ENCODE measurements at regions not wholly inside any gene's neighbourhood (a gene's known extent, or its start where the extent isn't known, plus 50 kb on each side); places are given as distances from the start of the nearest gene placed in this dataset.
"Not testable (repeated sequence)": the region's sequence is repeated elsewhere in the genome, so short reads cannot be mapped to it uniquely, and the experiment has no call there.

- H4K91ac ChIP-seq (ENCODE audit: insufficient read depth, low read depth, low read length); ATAC-seq (ENCODE audit: low read depth); H2AK9ac ChIP-seq (replicated peaks; ENCODE audit: low read depth, low read length, poor library complexity); dilution Hi-C loops (cut with HindIII; ENCODE audit: low sequenced_read_pairs, unreplicated experiment); H3K27ac ChIP-seq (ENCODE audit: insufficient read depth, low read length); H2BK20ac ChIP-seq (ENCODE audit: low read depth, low read length); POLR2A ChIA-PET (ENCODE audit: unreplicated experiment); H3K23ac ChIP-seq (ENCODE audit: low read depth, low read length); H3K14ac ChIP-seq (replicated peaks; ENCODE audit: low read depth, low read length); H3K56ac ChIP-seq (ENCODE audit: extremely low read depth, insufficient read depth, low read length); in situ Hi-C loops (cut with MboI; ENCODE audit: low sequenced_read_pairs); H3K4me3 ChIP-seq (ENCODE audit: insufficient read depth, low read depth, low read length); CTCF ChIA-PET; DNase-seq; BruUV-seq (replicated peaks); H2AFZ ChIP-seq (replicated peaks; ENCODE audit: low read length, poor library complexity); H3K9me1 ChIP-seq (ENCODE audit: insufficient read depth, low read length); intact Hi-C loops (cut with micrococcal nuclease); H3K79me1 ChIP-seq (ENCODE audit: low read depth in 1 of 2, low read length in 2 of 2); H2AK5ac ChIP-seq (ENCODE audit: low read depth, low read length); H4K20me1 ChIP-seq (ENCODE audit: insufficient read depth, low read length); H4K8ac ChIP-seq (ENCODE audit: low read depth in 2 of 2, low read length in 2 of 2); H2BK120ac ChIP-seq (ENCODE audit: low read depth, low read length); H3K4me1 ChIP-seq (ENCODE audit: control insufficient read depth, insufficient read depth, low read length); H3K4ac ChIP-seq (ENCODE audit: low read depth, low read length); H2BK15ac ChIP-seq (ENCODE audit: low read depth, low read length); H3K4me2 ChIP-seq (ENCODE audit: low read depth, low read length); H3K27me3 ChIP-seq (ENCODE audit: control insufficient read depth, insufficient read depth, low read length); H3K9ac ChIP-seq (ENCODE audit: low read depth, low read length); H2BK5ac ChIP-seq (ENCODE audit: low read depth, low read length, poor library complexity, severe bottlenecking); H3K18ac ChIP-seq (ENCODE audit: low read depth, low read length); H3K36me3 ChIP-seq (ENCODE audit: control insufficient read depth, insufficient read depth, low read length); H4K5ac ChIP-seq (ENCODE audit: low read depth, low read length): not testable (repeated sequence)
- H3K9me3 ChIP-seq (ENCODE audit: control insufficient read depth, insufficient read depth, low read length): peaks cover 27% of the 10 kb centered on the region; the same call in 1 of the 2 replicates
- 59% methylated on average over 15 of the region's 15 CpGs; no CpG with 5 or more reads in 1 of the 2 experiments for WGBS, 2 experiments (ENCODE audit: extremely low coverage in 2 of 2, insufficient read length in 1 of 2)
Measured at GRCh38 chr2:89785528-89785927, 1094.1 kb downstream of the RPIA start.

- H3K4me2 ChIP-seq (ENCODE audit: low read depth, low read length); H4K8ac ChIP-seq (ENCODE audit: low read depth in 2 of 2, low read length in 2 of 2); POLR2A ChIA-PET (ENCODE audit: unreplicated experiment); BruUV-seq (replicated peaks); H3K23ac ChIP-seq (ENCODE audit: low read depth, low read length); H2AK9ac ChIP-seq (replicated peaks; ENCODE audit: low read depth, low read length, poor library complexity); DNase-seq; H3K56ac ChIP-seq (ENCODE audit: extremely low read depth, insufficient read depth, low read length); H3K9me1 ChIP-seq (ENCODE audit: insufficient read depth, low read length); H3K36me3 ChIP-seq (ENCODE audit: control insufficient read depth, insufficient read depth, low read length); intact Hi-C loops (cut with micrococcal nuclease); dilution Hi-C loops (cut with HindIII; ENCODE audit: low sequenced_read_pairs, unreplicated experiment); H4K91ac ChIP-seq (ENCODE audit: insufficient read depth, low read depth, low read length); H2BK20ac ChIP-seq (ENCODE audit: low read depth, low read length); H2BK5ac ChIP-seq (ENCODE audit: low read depth, low read length, poor library complexity, severe bottlenecking); H3K27ac ChIP-seq (ENCODE audit: insufficient read depth, low read length); H3K4ac ChIP-seq (ENCODE audit: low read depth, low read length); H2BK15ac ChIP-seq (ENCODE audit: low read depth, low read length); H4K5ac ChIP-seq (ENCODE audit: low read depth, low read length); CTCF ChIA-PET; ATAC-seq (ENCODE audit: low read depth); H3K4me3 ChIP-seq (ENCODE audit: insufficient read depth, low read depth, low read length); H3K79me1 ChIP-seq (ENCODE audit: low read depth in 1 of 2, low read length in 2 of 2); H3K9ac ChIP-seq (ENCODE audit: low read depth, low read length); H2BK120ac ChIP-seq (ENCODE audit: low read depth, low read length); H3K27me3 ChIP-seq (ENCODE audit: control insufficient read depth, insufficient read depth, low read length); in situ Hi-C loops (cut with MboI; ENCODE audit: low sequenced_read_pairs); H4K20me1 ChIP-seq (ENCODE audit: insufficient read depth, low read length); H3K18ac ChIP-seq (ENCODE audit: low read depth, low read length); H2AFZ ChIP-seq (replicated peaks; ENCODE audit: low read length, poor library complexity); H2AK5ac ChIP-seq (ENCODE audit: low read depth, low read length); H3K4me1 ChIP-seq (ENCODE audit: control insufficient read depth, insufficient read depth, low read length); H3K14ac ChIP-seq (replicated peaks; ENCODE audit: low read depth, low read length): not testable (repeated sequence)
- peaks cover 20% of the 10 kb centered on the region; the same call in 1 of the 2 replicates for H3K9me3 ChIP-seq (ENCODE audit: control insufficient read depth, insufficient read depth, low read length)
- 62% methylated on average over 14 of the region's 16 CpGs; no CpG with 5 or more reads in 1 of the 2 experiments for WGBS, 2 experiments (ENCODE audit: extremely low coverage in 2 of 2, insufficient read length in 1 of 2)
Measured at GRCh38 chr2:89786642-89787041, 1095.2 kb downstream of the RPIA start.
